Common myeloid progenitor, CD34-positive (primary cell): ENCODE measurements at regions not wholly inside any gene's neighbourhood (a gene's known extent, or its start where the extent isn't known, plus 50 kb on each side); places are given as distances from the start of the nearest gene placed in this dataset.
"Not testable (repeated sequence)": the region's sequence is repeated elsewhere in the genome, so short reads cannot be mapped to it uniquely, and the experiment has no call there.

Experiments used
- CTCF ChIA-PET: fragments of 350-600 bp; sonication (Branson Sonifier 250); formaldehyde crosslinking; loops from one replicate; lab custom pipeline; 2021; ENCODE audit warnings: antibody characterized with exemption; lab: Charles Lee
- POLR2A ChIA-PET: fragments of 350-600 bp; sonication (Branson Sonifier 250); formaldehyde crosslinking; loops from one replicate; lab custom pipeline; 2021; ENCODE audit warnings: antibody characterized with exemption; lab: Charles Lee
- DNase-seq, 3 donors: peaks; one replicate each; pipeline versions ENCODE4 v3.0.0 to v3.0.0-alpha.2; 2013
- H3K27ac ChIP-seq, 2 experiments: 1 replicate in 1 of 2; 2 replicates in 1 of 2; pipeline ENCODE4 v1.7.0; 2013; ENCODE audit warnings: inconsistent platforms in 2 of 2, low read length in 2 of 2, mild to moderate bottlenecking in 2 of 2, low read depth in 1 of 2, moderate library complexity in 1 of 2; ENCODE audit not compliant: severe bottlenecking in 2 of 2, insufficient read depth in 1 of 2, poor library complexity in 1 of 2
- H3K27me3 ChIP-seq, 5 experiments: replicated peaks in 2 of 5; 1 replicate in 3 of 5; 2 replicates in 2 of 5; pipeline versions ENCODE4 v1.6.1 to v1.7.0; 2013; ENCODE audit warnings: low read length in 4 of 5, mild to moderate bottlenecking in 2 of 5, moderate library complexity in 2 of 5, inconsistent platforms in 1 of 5; ENCODE audit not compliant: insufficient read depth in 5 of 5, control insufficient read depth in 4 of 5
- H3K36me3 ChIP-seq, 4 experiments: 1 replicate in 2 of 4; 2 replicates in 2 of 4; pipeline versions ENCODE4 v1.6.1 to v1.7.0; 2013; ENCODE audit warnings: low read length in 3 of 4, control low read depth in 1 of 4, mild to moderate bottlenecking in 1 of 4; ENCODE audit not compliant: control insufficient read depth in 4 of 4, insufficient read depth in 4 of 4
- H3K4me1 ChIP-seq, 4 experiments: 1 replicate in 3 of 4; 2 replicates in 1 of 4; pipeline versions ENCODE4 v1.6.1 to v1.7.1; 2013; ENCODE audit warnings: low read length in 3 of 4, mild to moderate bottlenecking in 3 of 4, control low read depth in 1 of 4, inconsistent platforms in 1 of 4, moderate library complexity in 1 of 4; ENCODE audit not compliant: control insufficient read depth in 4 of 4, insufficient read depth in 4 of 4; ENCODE audit errors: control extremely low read depth in 1 of 4
- H3K4me3 ChIP-seq, 7 experiments: 1 replicate in 4 of 7; 2 replicates in 3 of 7; pipeline versions ENCODE4 v1.5.1 to v1.7.0; 2013; ENCODE audit warnings: mild to moderate bottlenecking in 7 of 7, low read length in 6 of 7, moderate library complexity in 6 of 7, inconsistent platforms in 2 of 7, low read depth in 2 of 7, control low read depth in 1 of 7; ENCODE audit not compliant: insufficient read depth in 4 of 7, control insufficient read depth in 1 of 7; ENCODE audit errors: extremely low read depth in 1 of 7
- H3K9me3 ChIP-seq, 5 experiments: 1 replicate in 4 of 5; 2 replicates in 1 of 5; pipeline versions ENCODE4 v1.6.1 to v1.7.1; 2013; ENCODE audit warnings: low read length in 4 of 5, mild to moderate bottlenecking in 2 of 5, inconsistent platforms in 1 of 5, low read depth in 1 of 5, moderate library complexity in 1 of 5; ENCODE audit not compliant: control insufficient read depth in 4 of 5, insufficient read depth in 2 of 5; ENCODE audit errors: control extremely low read depth in 1 of 5
- WGBS: methylation state at CpG from one replicate; pipeline ENCODE4 v1.1.5; 2013; ENCODE audit not compliant: insufficient coverage; 5-methylcytosine and 5-hydroxymethylcytosine counted together

GRCh38 chr5:101543780-101544179 is 640.7 kb upstream of the ST8SIA4 start:
- Histone ChIP-seq H3K27ac (no peak overlapping the region), H3K36me3 (no peaks in the 10 kb centered on the region), H3K27me3 (no peaks in the 10 kb centered on the region), H3K4me1 (no peaks in the 10 kb centered on the region), H3K9me3 (no peaks in the 10 kb centered on the region), H3K4me3 (no peak overlapping the region)
- POLR2A ChIA-PET: no interaction called here
- no peak for DNase-seq
- CTCF ChIA-PET: no interaction called here
- WGBS: no CpG with 5 or more reads among the region's 1 CpG

DNA sequence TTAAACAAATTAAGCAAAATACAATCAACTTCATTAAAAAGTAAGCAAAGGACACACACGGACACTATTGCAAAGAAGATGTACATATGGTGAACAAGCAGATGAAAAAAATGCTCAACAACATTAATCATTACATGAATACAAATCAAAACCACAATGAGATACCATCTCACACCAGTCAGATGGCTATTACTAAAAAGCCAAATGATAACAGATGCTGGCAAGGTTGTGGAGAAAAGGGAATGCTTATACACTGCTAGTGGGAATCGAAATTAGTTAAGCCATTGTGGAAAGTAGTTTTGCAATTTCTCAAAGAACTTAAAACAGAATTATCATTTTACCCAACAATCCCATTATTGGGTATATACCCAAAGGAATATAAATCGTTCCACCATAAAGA is 636.2 kb upstream of the ST8SIA4 start:
- H3K4me1 ChIP-seq: no peaks in the 10 kb centered on the region
- CTCF ChIA-PET: no interaction called here
- no peaks in the 10 kb centered on the region for H3K27me3 ChIP-seq
- no peaks in the 10 kb centered on the region for H3K36me3 ChIP-seq
- H3K4me3 ChIP-seq: no peak overlapping the region
- 100% methylated on average over 1 of the region's 3 CpGs for WGBS
- H3K27ac ChIP-seq: no peak overlapping the region
- peaks cover 0 to 3% (median 0%) of the 10 kb centered on the region in 5 experiments for H3K9me3 ChIP-seq
- no peak for DNase-seq
- POLR2A ChIA-PET: no interaction called here

- H3K4me1 ChIP-seq: no peaks in the 10 kb centered on the region
- DNase-seq: no peak
- H3K4me3 ChIP-seq: no peak overlapping the region
- no peaks in the 10 kb centered on the region for H3K27me3 ChIP-seq
- ChIA-PET POLR2A (no interaction called here), CTCF (no interaction called here)
- WGBS: 83% methylated on average over 1 of the region's 1 CpG
- H3K9me3 ChIP-seq: peaks cover 0 to 3% (median 0%) of the 10 kb centered on the region in 5 experiments
- H3K36me3 ChIP-seq: no peaks in the 10 kb centered on the region
- H3K27ac ChIP-seq: no peak overlapping the region
Observed at GRCh38 chr5:101535626-101536025, 632.5 kb upstream of the ST8SIA4 start.

GRCh38 chr5:101534491-101535110 is 631.5 kb upstream of the ST8SIA4 start:
- ChIA-PET POLR2A (no interaction called here), CTCF (no interaction called here)
- H3K9me3 ChIP-seq: peaks cover 0 to 3% (median 0%) of the 10 kb centered on the region in 5 experiments
- 92% methylated on average over 3 of the region's 6 CpGs for WGBS
- no peaks in the 10 kb centered on the region for H3K36me3 ChIP-seq
- no peak for DNase-seq
- no peaks in the 10 kb centered on the region for H3K4me1 ChIP-seq
- H3K27ac ChIP-seq: no peak overlapping the region
- no peak overlapping the region for H3K4me3 ChIP-seq
- H3K27me3 ChIP-seq: no peaks in the 10 kb centered on the region

GRCh38 chr5:101532430-101532829 is 629.3 kb upstream of the ST8SIA4 start:
- no peaks in the 10 kb centered on the region for H3K27me3 ChIP-seq
- H3K4me3 ChIP-seq: no peak overlapping the region
- H3K27ac ChIP-seq: no peak overlapping the region
- 45% methylated on average over 1 of the region's 2 CpGs for WGBS
- no peaks in the 10 kb centered on the region for H3K36me3 ChIP-seq
- no peaks in the 10 kb centered on the region for H3K4me1 ChIP-seq
- peaks cover 0 to 7% (median 0%) of the 10 kb centered on the region in 5 experiments for H3K9me3 ChIP-seq
- DNase-seq: no peak
- CTCF ChIA-PET: no interaction called here
- POLR2A ChIA-PET: no interaction called here

- H3K27me3 ChIP-seq: no peaks in the 10 kb centered on the region
- no peaks in the 10 kb centered on the region for H3K36me3 ChIP-seq
- no peak overlapping the region for H3K4me3 ChIP-seq
- CTCF ChIA-PET: no interaction called here
- no peaks in the 10 kb centered on the region for H3K4me1 ChIP-seq
- whole genome bisulfite sequencing: no CpG with 5 or more reads among the region's 3 CpGs
- peaks cover 0 to 7% (median 0%) of the 10 kb centered on the region in 5 experiments for H3K9me3 ChIP-seq
- POLR2A ChIA-PET: no interaction called here
- DNase-seq: peak in 2 of 3 donors; percentile 0 to 2
- no peak overlapping the region for H3K27ac ChIP-seq
Observed at GRCh38 chr5:101531026-101531425, 627.9 kb upstream of the ST8SIA4 start.

- H3K27ac ChIP-seq, H3K9me3 ChIP-seq, CTCF ChIA-PET, H3K4me3 ChIP-seq, H3K36me3 ChIP-seq, H3K27me3 ChIP-seq, H3K4me1 ChIP-seq, POLR2A ChIA-PET, DNase-seq: not testable (repeated sequence)
- 96% methylated on average over 6 of the region's 8 CpGs for WGBS
Observed at GRCh38 chr5:101529094-101529493, 626.0 kb upstream of the ST8SIA4 start.
